ENCODE measurements at regions not wholly inside any gene's neighbourhood (a gene's known extent, or its start where the extent isn't known, plus 50 kb on each side); places are given as distances from the start of the nearest gene placed in this dataset.
A peak's percentile ranks its signal among the peaks of the same experiment; 100 is the strongest.

DNA sequence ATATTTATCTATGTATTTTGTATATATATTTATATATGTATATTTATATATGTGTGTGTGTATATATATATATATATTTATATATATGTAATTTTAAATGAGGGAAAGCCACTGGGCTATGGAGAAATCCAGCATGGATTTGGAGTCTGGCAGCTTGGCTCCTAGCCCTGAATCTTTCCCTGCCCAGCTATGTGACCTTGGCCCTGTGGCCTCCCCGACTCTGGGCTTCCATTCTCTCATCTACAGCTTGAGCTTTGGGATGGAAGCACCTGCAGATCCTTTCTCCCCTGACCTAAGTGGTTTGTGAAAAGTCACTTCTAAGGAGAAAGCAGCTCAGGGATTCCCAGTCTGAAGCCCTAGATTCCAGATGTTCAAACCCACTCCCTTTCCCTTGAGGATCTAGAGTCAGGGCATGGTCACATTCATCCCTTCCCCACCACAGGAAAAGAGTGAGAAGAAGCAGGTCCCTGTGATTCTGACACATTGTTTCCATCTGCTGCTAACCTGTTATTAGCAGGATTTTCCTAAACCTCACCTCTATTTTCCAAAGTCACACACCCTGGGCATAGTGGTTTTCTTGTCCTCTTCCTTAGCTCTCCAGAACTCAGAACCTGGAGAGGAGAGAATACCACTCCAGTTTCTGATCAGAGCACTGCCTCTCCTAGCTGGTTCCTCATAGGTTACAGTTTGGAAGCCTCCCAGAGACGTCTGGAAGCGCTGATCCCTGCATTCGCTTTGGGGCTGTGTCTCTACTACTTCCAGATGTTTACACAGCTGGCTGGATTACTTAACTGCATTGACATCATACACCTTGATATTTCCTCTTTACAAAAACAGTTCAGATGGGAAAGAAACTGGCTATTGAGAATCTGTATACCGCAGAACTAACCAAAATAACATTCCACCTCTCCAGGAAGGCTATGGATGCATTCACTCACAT, 327.5 kb upstream of the ZMIZ1 start:
- Histone ChIP-seq H3K4me1 (replicated peaks in 1 of 2) (peaks cover 20 to 38% of the 10 kb centered on the region in 2 donors), H3K4me3 (no peak overlapping the region), H3K9me3 (replicated peaks in 1 of 3) (no peaks in the 10 kb centered on the region), H3K27me3 (no peaks in the 10 kb centered on the region), H3K27ac (peak overlapping the region in 1 of 5 donors; percentile 45), H3K36me3 (replicated peaks in 1 of 2) (no peaks in the 10 kb centered on the region)
- intact Hi-C loops (cut with DNase I): loop anchor here in 1 of 2 donors (5.0 kb wide), 1 partner anchor 49 kb away; no protein-coding TSS in a partner anchor
- peak in 1 of 7 donors; percentile 47 for DNase-seq
- WGBS, 4 donors: 51 to 66% (median 58%) methylated on average over 5 of the region's 5 CpGs
- TF ChIP-seq POLR2A (IDR thresholded peaks at IDR 0.05) (no peak), CTCF (IDR thresholded peaks at IDR 0.05) (no peak)

- Histone ChIP-seq H3K27me3 (no peaks in the 10 kb centered on the region), H3K27ac (peak overlapping the region in 2 of 5 donors; percentile 23 to 74), H3K4me1 (replicated peaks in 1 of 2) (peaks cover 20 to 38% of the 10 kb centered on the region in 2 donors), H3K36me3 (replicated peaks in 1 of 2) (no peaks in the 10 kb centered on the region), H3K4me3 (no peak overlapping the region), H3K9me3 (replicated peaks in 1 of 3) (no peaks in the 10 kb centered on the region)
- intact Hi-C loops (cut with DNase I): loop anchor here in 1 of 2 donors (5.0 kb wide), 1 partner anchor 50 kb away; no protein-coding TSS in a partner anchor
- WGBS, 4 donors: 80 to 99% (median 93%) methylated on average over 3 to 5 of the region's 5 CpGs
- no peak for DNase-seq
- no peak for TF ChIP-seq CTCF (IDR thresholded peaks at IDR 0.05)
- no peak for TF ChIP-seq POLR2A (IDR thresholded peaks at IDR 0.05)
These were observed 326.4 kb upstream of the ZMIZ1 start for GRCh38 chr10:78742406-78742729.

DNA sequence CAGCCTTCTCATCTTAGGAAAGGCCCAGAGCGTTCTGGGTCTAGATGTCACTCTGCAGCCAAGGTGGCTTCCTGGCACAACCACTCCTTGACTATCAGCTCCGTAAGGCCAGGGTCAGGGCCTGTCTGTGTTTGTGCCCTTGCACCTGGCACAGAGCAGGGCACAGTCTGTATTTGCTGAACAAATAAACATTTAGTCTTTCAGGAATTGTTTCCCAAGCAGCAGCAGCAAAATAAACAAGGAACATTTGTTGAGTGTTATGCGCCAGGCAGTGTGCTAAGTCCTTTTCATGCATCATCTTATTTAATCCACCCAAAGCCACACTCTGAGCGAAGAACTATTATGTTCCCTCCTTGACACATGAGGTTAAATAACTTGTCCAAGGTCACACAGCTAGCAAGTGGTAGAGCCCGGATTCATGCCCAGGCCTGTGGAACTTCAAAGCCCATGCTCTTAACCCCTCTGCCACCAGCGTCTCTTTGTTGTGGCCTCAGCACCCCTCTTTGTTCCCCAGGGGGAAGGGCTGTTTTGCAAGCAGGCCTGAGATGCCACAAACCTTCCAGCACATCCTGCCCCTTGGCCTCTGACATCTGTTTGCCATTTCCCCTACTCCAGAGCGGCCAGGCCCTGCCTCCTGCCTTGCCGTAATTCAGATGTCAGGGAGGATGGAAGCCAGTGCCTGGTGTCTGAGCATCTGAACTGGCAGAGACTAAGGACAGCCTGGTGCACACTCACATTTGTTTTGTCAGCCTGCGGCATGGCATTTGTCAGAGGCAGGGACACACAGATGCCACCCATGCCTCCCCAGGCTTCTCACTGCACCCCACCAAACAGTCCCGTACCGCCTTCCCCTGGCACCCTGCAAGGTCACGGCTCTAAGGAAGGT, 325.8 kb upstream of the ZMIZ1 start:
- TF ChIP-seq POLR2A (IDR thresholded peaks at IDR 0.05): no peak
- Histone ChIP-seq H3K27me3 (no peaks in the 10 kb centered on the region), H3K27ac (peak overlapping the region in 2 of 5 donors; percentile 23 to 74), H3K4me1 (replicated peaks in 1 of 2) (peaks cover 20 to 38% of the 10 kb centered on the region in 2 donors), H3K4me3 (no peak overlapping the region), H3K9me3 (replicated peaks in 1 of 3) (no peaks in the 10 kb centered on the region), H3K36me3 (replicated peaks in 1 of 2) (no peaks in the 10 kb centered on the region)
- 46 to 62% (median 50%) methylated on average over 10 to 12 of the region's 12 CpGs for WGBS, 4 donors
- DNase-seq: peak in 3 of 7 donors; percentile 25 to 69 (median 26)
- intact Hi-C loops (cut with DNase I): loop anchor here in 1 of 2 donors (5.0 kb wide), 1 partner anchor 51 kb away; no protein-coding TSS in a partner anchor

- H3K36me3 ChIP-seq (replicated peaks in 1 of 2): no peaks in the 10 kb centered on the region
- H3K4me3 ChIP-seq: no peak overlapping the region
- TF ChIP-seq CTCF (IDR thresholded peaks at IDR 0.05): no peak
- no peak for TF ChIP-seq POLR2A (IDR thresholded peaks at IDR 0.05)
- no peaks in the 10 kb centered on the region for H3K27me3 ChIP-seq
- H3K27ac ChIP-seq: peak overlapping the region; percentile 12 to 74 (median 62)
- H3K4me1 ChIP-seq (replicated peaks in 1 of 2): peaks cover 20 to 38% of the 10 kb centered on the region in 2 donors
- intact Hi-C loops (cut with DNase I): loop anchor here in 1 of 2 donors (5.0 kb wide), 1 partner anchor 52 kb away; no protein-coding TSS in a partner anchor
- peak in 4 of 7 donors; percentile 34 to 57 (median 46) for DNase-seq
- H3K9me3 ChIP-seq (replicated peaks in 1 of 3): no peaks in the 10 kb centered on the region
- 66 to 71% (median 68%) methylated on average over 5 of the region's 5 CpGs; no CpG with 5 or more reads in 1 of the 4 donors for WGBS, 4 donors
These were observed 324.7 kb upstream of the ZMIZ1 start for GRCh38 chr10:78744056-78744455.
